IMR-90 (cell line): ENCODE measurements at regions not wholly inside any gene's neighbourhood (a gene's known extent, or its start where the extent isn't known, plus 50 kb on each side); places are given as distances from the start of the nearest gene placed in this dataset.

ENCODE experiments used
- ATAC-seq: fragments of 200-7000 bp; cut with Tn5 transposase; 2 replicates; pipeline ENCODE4 v1.9.1; 2020; ENCODE audit warnings: low read depth, mild to moderate bottlenecking, moderate library complexity
- BruUV-seq: library from RNA; stranded (reverse); fragments of 400-500 nt; replicated peaks from 2 replicates; lab custom pipeline; 2021; lab: Mats Ljungman, UMichigan
- CTCF ChIA-PET: fragments of 300-600 bp; formaldehyde crosslinking; extraction: SDS; loops from one replicate; lab custom pipeline; 2021; ENCODE audit warnings: antibody characterized with exemption; lab: Yijun Ruan, JAX
- POLR2A ChIA-PET: fragments of 300-600 bp; sonication (Branson Sonifier 250); formaldehyde crosslinking; loops from one replicate; lab custom pipeline; 2022; ENCODE audit warnings: antibody characterized with exemption; ENCODE audit not compliant: unreplicated experiment; lab: Charles Lee
- DNase-seq: peaks from one replicate; pipeline ENCODE4 v3.0.0; 2013
- H2AFZ ChIP-seq: replicated peaks from 2 replicates; pipeline ENCODE3; 2013; ENCODE audit warnings: low read length, mild to moderate bottlenecking; ENCODE audit not compliant: poor library complexity
- H2AK5ac ChIP-seq: 2 replicates; pipeline ENCODE4 v1.6.1; 2013; ENCODE audit warnings: low read depth, low read length, inconsistent platforms
- H2AK9ac ChIP-seq: replicated peaks from 2 replicates; pipeline ENCODE3; 2013; ENCODE audit warnings: mild to moderate bottlenecking, low read depth, low read length, moderate library complexity; ENCODE audit not compliant: poor library complexity
- H2BK120ac ChIP-seq: 2 replicates; pipeline ENCODE4 v1.6.1; 2013; ENCODE audit warnings: low read depth, low read length, inconsistent platforms
- H2BK15ac ChIP-seq: 3 replicates; pipeline ENCODE4 v1.6.1; 2013; ENCODE audit warnings: low read depth, low read length, inconsistent platforms
- H2BK20ac ChIP-seq: 2 replicates; pipeline ENCODE4 v1.6.1; 2013; ENCODE audit warnings: low read depth, mild to moderate bottlenecking, inconsistent platforms, low read length, moderate library complexity
- H2BK5ac ChIP-seq: 2 replicates; pipeline ENCODE4 v1.6.1; 2013; ENCODE audit warnings: mild to moderate bottlenecking, low read depth, low read length, inconsistent platforms; ENCODE audit not compliant: poor library complexity, severe bottlenecking
- H3K14ac ChIP-seq: replicated peaks from 2 replicates; pipeline ENCODE4 v1.6.1; 2013; ENCODE audit warnings: low read depth, low read length, inconsistent platforms
- H3K18ac ChIP-seq: 2 replicates; pipeline ENCODE4 v1.6.1; 2013; ENCODE audit warnings: low read depth, low read length, control low read depth
- H3K23ac ChIP-seq: 2 replicates; pipeline ENCODE4 v1.6.1; 2013; ENCODE audit warnings: low read depth, low read length, inconsistent platforms
- H3K27ac ChIP-seq: 2 replicates; pipeline ENCODE4 v1.5.1; 2013; ENCODE audit warnings: mild to moderate bottlenecking, control low read depth, low read length; ENCODE audit not compliant: insufficient read depth
- H3K27me3 ChIP-seq: 2 replicates; pipeline ENCODE4 v1.6.1; 2013; ENCODE audit warnings: low read length; ENCODE audit not compliant: control insufficient read depth, insufficient read depth
- H3K36me3 ChIP-seq: 2 replicates; pipeline ENCODE4 v1.6.1; 2013; ENCODE audit warnings: low read length, mixed read lengths; ENCODE audit not compliant: control insufficient read depth, insufficient read depth
- H3K4ac ChIP-seq: 2 replicates; pipeline ENCODE4 v1.6.1; 2013; ENCODE audit warnings: low read depth, low read length, inconsistent platforms
- H3K4me1 ChIP-seq: 2 replicates; pipeline ENCODE4 v1.6.1; 2013; ENCODE audit warnings: low read length, mixed read lengths; ENCODE audit not compliant: control insufficient read depth, insufficient read depth
- H3K4me2 ChIP-seq: 2 replicates; pipeline ENCODE4 v1.6.1; 2013; ENCODE audit warnings: low read depth, mild to moderate bottlenecking, control low read depth, low read length, moderate library complexity
- H3K4me3 ChIP-seq: 2 replicates; pipeline ENCODE4 v1.5.1; 2013; ENCODE audit warnings: low read depth, mild to moderate bottlenecking, control low read depth, low read length, moderate library complexity; ENCODE audit not compliant: insufficient read depth
- H3K56ac ChIP-seq: 2 replicates; pipeline ENCODE4 v1.6.1; 2013; ENCODE audit warnings: low read length, inconsistent platforms; ENCODE audit not compliant: insufficient read depth; ENCODE audit errors: extremely low read depth
- H3K79me1 ChIP-seq, 2 experiments: 2 replicates each; pipeline ENCODE4 v1.6.1; 2013; ENCODE audit warnings: low read length in 2 of 2, inconsistent platforms in 1 of 2, low read depth in 1 of 2
- H3K9ac ChIP-seq: 2 replicates; pipeline ENCODE4 v1.6.1; 2013; ENCODE audit warnings: low read depth, low read length, control low read depth
- H3K9me1 ChIP-seq: 2 replicates; pipeline ENCODE4 v1.6.1; 2013; ENCODE audit warnings: low read length, inconsistent platforms; ENCODE audit not compliant: insufficient read depth
- H3K9me3 ChIP-seq: 2 replicates; pipeline ENCODE4 v1.6.1; 2013; ENCODE audit warnings: low read length; ENCODE audit not compliant: control insufficient read depth, insufficient read depth
- H4K20me1 ChIP-seq: 2 replicates; pipeline ENCODE4 v1.6.1; 2013; ENCODE audit warnings: low read length, inconsistent platforms; ENCODE audit not compliant: insufficient read depth
- H4K5ac ChIP-seq: 2 replicates; pipeline ENCODE4 v1.6.1; 2013; ENCODE audit warnings: mild to moderate bottlenecking, low read depth, low read length, control low read depth
- H4K8ac ChIP-seq, 2 experiments: 2 replicates each; pipeline ENCODE4 v1.6.1; 2013; ENCODE audit warnings: low read depth in 2 of 2, low read length in 2 of 2, control low read depth in 1 of 2, inconsistent platforms in 1 of 2
- H4K91ac ChIP-seq: 2 replicates; pipeline ENCODE4 v1.6.1; 2013; ENCODE audit warnings: low read depth, low read length, inconsistent platforms; ENCODE audit not compliant: insufficient read depth
- CTCF ChIP-seq: conservative IDR thresholded peaks from 2 replicates; pipeline ENCODE4 v1.5.1; 2012; ENCODE audit warnings: mild to moderate bottlenecking, low read depth, low read length, improper control_type of control experiment
- FOS ChIP-seq: fragments of 150-350 bp; IDR thresholded peaks from 2 replicates; pipeline ENCODE4 v1.6.1; 2016; ENCODE audit warnings: low read depth, low read length
- WGBS, 2 experiments: methylation state at CpG; one replicate each; pipeline versions ENCODE4 v1.1.5 to v1.1.7; 2013; ENCODE audit warnings: missing lambda C conversion rate in 2 of 2; ENCODE audit not compliant: insufficient read length in 1 of 2; ENCODE audit errors: extremely low coverage in 2 of 2; 5-methylcytosine and 5-hydroxymethylcytosine counted together
- dilution Hi-C: fragments of 300-500 bp; cut with HindIII; formaldehyde crosslinking; loops from one replicate; pipeline ENCODE4 v1.14.3; 2018; ENCODE audit warnings: low sequenced_read_pairs; ENCODE audit not compliant: unreplicated experiment
- in situ Hi-C: fragments of 300-500 bp; cut with MboI; formaldehyde crosslinking; loops from 3 replicates; pipeline ENCODE4 v1.14.3; 2019; ENCODE audit warnings: low sequenced_read_pairs, inconsistent platforms, mixed read lengths
- intact Hi-C: fragments of 100-400 bp; cut with micrococcal nuclease; formaldehyde crosslinking; loops from 2 replicates; pipeline ENCODE4 v1.10.0; 2022

- ATAC-seq = peak; percentile 75
- peak overlapping the region; percentile 4 for H2AFZ ChIP-seq
- peak overlapping the region; percentile 60; the same call in 1 of the 2 replicates for H3K4me2 ChIP-seq
- H3K9me1 ChIP-seq = peaks cover 5% of the 10 kb centered on the region; the same call in 1 of the 2 replicates
- no peaks in the 10 kb centered on the region for H3K9me3 ChIP-seq
- peak overlapping the region; percentile 80; the same call in 1 of the 2 replicates for H3K18ac ChIP-seq
- H3K4me1 ChIP-seq = peaks cover 5% of the 10 kb centered on the region; the same call in 1 of the 2 replicates
- peak overlapping the region; percentile 26; the same call in 1 of the 2 replicates for H3K4me3 ChIP-seq
- peak overlapping the region; percentile 84 for H3K4ac ChIP-seq
- H4K5ac ChIP-seq = peak overlapping the region; percentile 71; the same call in 1 of the 2 replicates
- peak overlapping the region; percentile 14 to 76 for H4K8ac ChIP-seq
- no peaks in the 10 kb centered on the region for H3K27me3 ChIP-seq
- H3K36me3 ChIP-seq = no peaks in the 10 kb centered on the region
- peak overlapping the region; percentile 32; the same call in 1 of the 2 replicates for H3K27ac ChIP-seq
- WGBS, 2 experiments = no CpG with 5 or more reads among the region's 8 CpGs
- no TSS peak for BruUV-seq
- ChIA-PET CTCF (no interaction called here), POLR2A (no interaction called here)
- intact Hi-C loops (no loop called here), in situ Hi-C loops (no loop called here), dilution Hi-C loops (no loop called here)
- peak overlapping the region; percentile 51 for H3K56ac ChIP-seq
- H2BK5ac ChIP-seq = peak overlapping the region; percentile 96
- H2BK20ac ChIP-seq = peak overlapping the region; percentile 88
- no peak overlapping the region for H2AK9ac ChIP-seq
- H4K20me1 ChIP-seq = no peaks in the 10 kb centered on the region
- peak overlapping the region; percentile 90 for H3K14ac ChIP-seq
- H3K9ac ChIP-seq = no peak overlapping the region; the same call in 1 of the 2 replicates
- TF ChIP-seq CTCF = no peak
- peak; percentile 37; the same call in 1 of the 2 replicates for TF ChIP-seq FOS
- peaks cover 0 to 10% of the 10 kb centered on the region in 2 experiments; a peak in 2 of 4 replicates for H3K79me1 ChIP-seq
- peak overlapping the region; percentile 15; the same call in 1 of the 2 replicates for H3K23ac ChIP-seq
- peak; percentile 93 for DNase-seq
- peak overlapping the region; percentile 67 for H4K91ac ChIP-seq
- H2AK5ac ChIP-seq = peak overlapping the region; percentile 85
- peak overlapping the region; percentile 84 for H2BK15ac ChIP-seq
- H2BK120ac ChIP-seq = peak overlapping the region; percentile 83
These were observed 331.7 kb downstream of the LIG4 start for GRCh38 chr13:107883561-107884175.
